GM12892 (cell line): ENCODE measurements at regions not wholly inside any gene's neighbourhood (a gene's known extent, or its start where the extent isn't known, plus 50 kb on each side); places are given as distances from the start of the nearest gene placed in this dataset.
"Not testable (repeated sequence)": the region's sequence is repeated elsewhere in the genome, so short reads cannot be mapped to it uniquely, and the experiment has no call there.

Source experiments
- DNase-seq: peaks from one replicate; pipeline ENCODE4 v3.0.0; 2011; ENCODE audit not compliant: insufficient read length
- FAIRE-seq: peaks from 2 replicates; lab custom pipeline; 2011; peaks lifted over from hg19 to GRCh38; lab: Jason Lieb, UNC
- POLR2A ChIP-seq: IDR thresholded peaks from 2 replicates; pipeline ENCODE4 v1.6.1; 2011; ENCODE audit warnings: low read depth, low read length, control low read depth
- POLR2AphosphoS5 ChIP-seq: IDR thresholded peaks from 2 replicates; pipeline ENCODE4 v1.6.1; 2011; ENCODE audit warnings: low read depth, low read length, control low read depth
- TAF1 ChIP-seq: IDR thresholded peaks from 2 replicates; pipeline ENCODE4 v1.6.1; 2011; ENCODE audit warnings: low read depth, mild to moderate bottlenecking, control low read depth, low read length, borderline replicate concordance

- DNase-seq = no peak
- TF ChIP-seq POLR2AphosphoS5 = no peak
- no peak for TF ChIP-seq TAF1
- no peak for TF ChIP-seq POLR2A
- FAIRE-seq = no peak
Measured at GRCh38 chr3:104018541-104018940, 1348.2 kb upstream of the ALCAM start.

GRCh38 chr3:104031598-104031997 lies 1335.1 kb upstream of the ALCAM start:
- no peak for FAIRE-seq
- DNase-seq = no peak
- TF ChIP-seq POLR2A = no peak
- no peak for TF ChIP-seq POLR2AphosphoS5
- TF ChIP-seq TAF1 = no peak

GRCh38 chr3:104032283-104032682 lies 1334.4 kb upstream of the ALCAM start:
- DNase-seq (no peak), FAIRE-seq (no peak)
- TF ChIP-seq POLR2A (no peak), POLR2AphosphoS5 (no peak), TAF1 (no peak)

- no peak for FAIRE-seq
- no peak for DNase-seq
- TF ChIP-seq POLR2A (no peak), POLR2AphosphoS5 (no peak), TAF1 (no peak)
Measured at GRCh38 chr3:104040896-104041295, 1325.8 kb upstream of the ALCAM start.

- DNase-seq, FAIRE-seq: not testable (repeated sequence)
Measured at GRCh38 chr3:104043001-104043543, 1323.6 kb upstream of the ALCAM start.

GRCh38 chr3:104044002-104044401 lies 1322.7 kb upstream of the ALCAM start:
- FAIRE-seq = no peak
- TF ChIP-seq POLR2A = no peak
- no peak for TF ChIP-seq TAF1
- no peak for TF ChIP-seq POLR2AphosphoS5
- no peak for DNase-seq

GRCh38 chr3:104066658-104067057 lies 1300.1 kb upstream of the ALCAM start:
- no peak for TF ChIP-seq POLR2A
- no peak for TF ChIP-seq POLR2AphosphoS5
- TF ChIP-seq TAF1 = no peak
- no peak for FAIRE-seq
- no peak for DNase-seq

- DNase-seq = no peak
- TF ChIP-seq POLR2A (no peak), TAF1 (no peak)
- no peak for FAIRE-seq
Measured at GRCh38 chr3:104069114-104069513, 1297.6 kb upstream of the ALCAM start.

- no peak for FAIRE-seq
- DNase-seq = no peak
- TF ChIP-seq POLR2AphosphoS5 (no peak), POLR2A (no peak), TAF1 (no peak)
Measured at GRCh38 chr3:104070906-104071305, 1295.8 kb upstream of the ALCAM start.

GRCh38 chr3:104080088-104080626 lies 1286.6 kb upstream of the ALCAM start:
- FAIRE-seq = no peak
- TF ChIP-seq POLR2AphosphoS5 (no peak), POLR2A (no peak), TAF1 (no peak)
- no peak for DNase-seq

- FAIRE-seq = no peak
- no peak for TF ChIP-seq POLR2A
- no peak for TF ChIP-seq POLR2AphosphoS5
- no peak for TF ChIP-seq TAF1
- DNase-seq = no peak
Measured at GRCh38 chr3:104088738-104089137, 1278.0 kb upstream of the ALCAM start.

GRCh38 chr3:104089987-104090386 lies 1276.7 kb upstream of the ALCAM start:
- not testable (repeated sequence) for DNase-seq, FAIRE-seq

GRCh38 chr3:104101736-104102135 lies 1265.0 kb upstream of the ALCAM start:
- DNase-seq = no peak
- FAIRE-seq = no peak
- no peak for TF ChIP-seq TAF1
- no peak for TF ChIP-seq POLR2AphosphoS5
- no peak for TF ChIP-seq POLR2A
